Activated naive CD4-positive, alpha-beta T cell treated with Interleukin-2 at 50 U/mL for 16 hours (primary cell): ENCODE measurements at regions not wholly inside any gene's neighbourhood (a gene's known extent, or its start where the extent isn't known, plus 50 kb on each side); places are given as distances from the start of the nearest gene placed in this dataset.
"Not testable (repeated sequence)": the region's sequence is repeated elsewhere in the genome, so short reads cannot be mapped to it uniquely, and the experiment has no call there.

Source experiments
- DNase-seq: peaks from one replicate; pipeline ENCODE4 v3.0.0-alpha.2; 2020

- not testable (repeated sequence) for DNase-seq
Measured at GRCh38 chr1:144026022-144026421, 54.2 kb upstream of the FAM72C start.

- DNase-seq, result not testable (repeated sequence)
Measured at GRCh38 chr1:144021690-144022384, 50.1 kb upstream of the FAM72C start.
